HG02610 (cell line): ENCODE measurements at regions not wholly inside any gene's neighbourhood (a gene's known extent, or its start where the extent isn't known, plus 50 kb on each side); places are given as distances from the start of the nearest gene placed in this dataset.
A peak's percentile ranks its signal among the peaks of the same experiment; 100 is the strongest.
"Not testable (repeated sequence)": the region's sequence is repeated elsewhere in the genome, so short reads cannot be mapped to it uniquely, and the experiment has no call there.

Experiments used
- ATAC-seq: cut with Tn5 transposase; IDR thresholded peaks from one replicate; pipeline ENCODE4 v1.9.1; 2021; ENCODE audit warnings: mild to moderate bottlenecking, moderate library complexity; ENCODE audit not compliant: unreplicated experiment

DNA sequence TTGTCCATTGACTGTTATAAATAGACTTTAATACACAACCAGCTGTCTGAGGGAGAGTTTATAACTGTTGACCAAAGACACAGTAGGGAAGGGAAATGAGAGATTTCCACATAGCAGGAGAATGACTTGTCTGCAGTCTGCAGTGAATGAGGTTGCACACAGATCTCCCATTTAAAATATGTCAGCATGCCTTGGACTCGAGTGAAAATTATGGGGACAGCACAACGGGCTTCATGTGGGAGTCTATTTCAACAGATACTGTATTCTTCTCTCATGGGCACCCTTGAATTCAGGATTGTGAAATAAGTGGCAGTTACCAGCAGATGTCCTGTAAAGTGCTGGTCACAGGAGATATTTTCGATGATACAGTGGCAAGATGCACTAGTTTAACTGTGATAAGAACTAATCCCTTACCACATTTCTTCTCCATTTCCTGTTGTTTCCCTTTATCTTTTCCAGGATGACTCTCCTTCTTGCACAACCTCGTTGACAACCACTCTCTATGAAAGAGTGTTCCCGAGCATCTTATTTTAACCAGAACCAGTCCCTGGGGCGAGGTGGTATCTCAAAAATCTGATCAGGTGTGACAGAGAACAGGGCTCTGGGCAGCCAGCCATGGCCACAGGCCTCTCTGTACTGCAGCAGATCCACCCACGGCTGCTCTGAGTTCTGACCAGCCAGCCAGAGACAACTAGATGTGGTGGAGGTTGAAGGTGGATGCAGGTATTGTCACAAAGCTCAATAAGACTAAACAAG is 51.5 kb upstream of the MAP3K1 start:
- ATAC-seq, result no peak

DNA sequence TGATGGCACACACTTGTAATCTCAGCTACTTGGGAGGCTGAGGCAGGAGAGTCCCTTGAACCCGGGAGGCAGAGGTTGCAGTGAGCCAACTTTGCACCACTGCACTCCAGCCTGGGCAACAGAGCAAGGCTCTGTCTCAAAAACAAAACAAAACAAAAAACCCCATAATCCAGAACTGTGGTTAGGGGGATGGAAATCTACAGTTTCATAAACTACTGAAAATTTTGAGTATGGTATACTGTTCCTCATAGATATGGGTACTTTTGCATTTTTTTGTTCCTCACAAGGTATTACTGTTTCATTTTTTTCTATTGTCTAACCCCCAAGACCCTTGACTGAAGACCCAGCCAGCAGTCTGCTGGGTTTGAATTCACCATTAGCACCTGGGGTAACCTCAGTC is 52.2 kb upstream of the MAP3K1 start:
- no peak for ATAC-seq

DNA sequence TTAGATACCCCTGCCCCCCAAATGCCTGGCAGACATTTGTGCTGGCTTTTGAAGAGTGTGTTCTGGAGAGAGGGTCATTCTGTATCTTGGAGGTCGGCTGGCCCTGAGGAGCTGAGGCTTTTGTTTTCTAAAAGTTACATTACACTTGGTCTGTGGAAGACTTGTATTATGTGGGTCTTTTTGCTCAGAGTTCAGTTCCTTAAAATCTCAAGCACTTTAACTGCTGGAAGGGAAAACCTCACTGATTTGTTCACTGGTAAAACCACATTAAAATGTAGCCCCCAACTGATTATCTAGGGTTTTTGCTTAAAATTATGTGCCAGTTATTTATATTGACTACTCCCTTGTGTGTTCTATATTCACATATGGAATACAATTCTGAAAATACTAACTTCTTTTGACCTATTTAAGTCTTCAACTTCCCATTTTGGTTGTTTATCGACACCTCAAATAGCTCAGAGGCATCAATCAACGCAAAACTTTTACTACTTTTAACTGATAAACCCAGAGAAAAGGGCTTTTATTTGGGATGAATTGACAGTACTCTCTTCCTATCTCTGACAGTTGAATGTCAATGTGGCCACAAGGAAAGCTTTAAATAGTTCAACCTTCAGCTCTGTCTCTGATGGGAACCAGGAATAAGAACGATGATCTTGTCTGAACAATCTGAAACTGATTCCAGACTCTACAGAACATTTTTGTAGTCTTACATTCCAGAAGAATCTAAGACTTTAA is 54.0 kb upstream of the MAP3K1 start:
- no peak for ATAC-seq

DNA sequence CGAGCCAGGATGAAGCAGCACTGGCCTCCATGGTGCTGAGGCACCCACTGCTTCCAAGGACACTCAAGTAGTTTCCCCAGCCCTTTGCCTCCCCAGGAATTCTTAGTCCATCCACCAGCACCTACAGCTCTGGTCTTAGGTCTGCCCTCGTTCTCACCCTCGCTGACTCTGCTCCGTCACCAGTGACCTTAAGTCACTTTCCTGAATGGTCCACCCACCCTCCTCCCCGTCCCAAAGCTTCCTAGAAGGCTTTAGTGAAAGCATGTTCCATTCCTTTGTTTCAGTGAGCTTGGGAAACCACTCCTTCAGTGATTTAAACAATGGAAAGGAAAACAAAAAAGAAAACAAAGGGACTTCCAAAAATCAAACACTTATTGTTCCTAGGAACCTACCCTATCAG is 54.6 kb upstream of the MAP3K1 start:
- no peak for ATAC-seq

DNA sequence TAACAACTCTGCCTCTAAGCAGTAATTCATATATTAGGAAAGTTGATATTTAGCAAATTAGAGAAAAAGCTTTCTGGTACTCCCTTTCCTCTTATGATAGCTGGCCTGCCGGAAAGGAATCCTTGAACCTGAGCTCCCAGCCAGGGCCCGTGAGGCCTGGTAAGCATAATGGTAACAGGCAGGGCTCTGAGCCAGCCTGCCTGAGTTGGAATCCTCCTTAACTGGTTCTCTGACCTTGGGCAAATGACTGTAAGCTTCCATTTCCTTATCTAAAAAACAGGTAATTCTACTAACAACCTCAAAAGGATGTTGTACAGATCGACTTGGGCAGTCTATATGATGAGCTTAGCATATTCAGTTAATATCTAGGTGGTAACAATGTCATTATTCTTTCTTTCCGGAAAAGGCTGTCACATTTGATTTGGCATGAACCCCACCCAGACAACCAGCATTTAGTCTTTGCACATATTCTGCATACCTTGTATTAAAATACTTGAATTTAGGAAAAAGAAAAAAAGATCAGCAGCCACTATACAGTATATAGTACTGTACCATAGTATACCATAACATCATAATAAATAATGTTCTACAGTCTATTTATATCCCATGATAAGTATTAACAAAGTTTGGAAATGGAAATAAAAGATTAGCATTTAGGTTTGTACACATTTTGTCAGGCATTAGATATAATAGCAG is 55.7 kb upstream of the MAP3K1 start:
- no peak for ATAC-seq

DNA sequence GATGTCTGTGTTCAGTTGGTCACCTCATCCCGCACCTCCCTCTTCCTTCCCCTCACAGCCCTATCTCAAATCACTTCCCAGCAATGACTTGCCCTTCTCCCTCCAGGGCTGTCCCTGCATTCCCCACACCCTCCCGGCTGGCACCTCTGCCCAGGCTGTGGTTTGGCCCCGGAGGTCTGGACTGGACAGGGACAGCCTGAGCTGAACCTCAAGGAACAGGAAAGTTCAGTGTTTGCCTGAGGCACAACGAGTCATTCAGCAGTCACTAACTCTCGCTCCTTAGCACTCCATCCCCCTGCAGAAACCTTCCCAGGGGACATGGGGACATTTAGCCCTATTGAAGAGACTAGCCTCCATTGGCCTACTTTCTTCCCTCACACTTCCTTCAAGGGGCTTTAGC is 58.3 kb upstream of the MAP3K1 start:
- ATAC-seq, result no peak

DNA sequence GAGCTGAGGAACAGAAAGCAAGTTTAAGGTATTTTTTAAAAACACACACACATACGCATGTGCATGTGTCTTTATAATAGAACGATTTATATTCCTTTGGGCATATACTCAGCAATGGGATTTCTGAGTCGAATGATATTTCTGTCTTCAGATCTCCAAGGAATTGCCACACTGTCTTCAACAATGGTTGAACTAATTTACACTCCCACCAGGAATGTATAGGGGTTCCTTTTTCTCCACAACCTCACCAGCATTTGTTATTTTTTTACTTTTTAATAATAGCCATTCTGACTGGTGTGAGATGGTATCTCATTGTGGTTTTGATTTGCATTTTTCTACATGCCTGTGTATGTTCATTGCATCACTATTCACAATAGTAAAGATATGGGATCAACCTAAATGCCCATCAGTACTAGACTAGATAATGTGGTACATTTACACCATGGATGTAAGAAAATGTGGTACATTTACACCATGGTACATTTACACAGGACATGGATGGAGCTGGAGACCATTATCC is 60.3 kb upstream of the MAP3K1 start:
- no peak for ATAC-seq

DNA sequence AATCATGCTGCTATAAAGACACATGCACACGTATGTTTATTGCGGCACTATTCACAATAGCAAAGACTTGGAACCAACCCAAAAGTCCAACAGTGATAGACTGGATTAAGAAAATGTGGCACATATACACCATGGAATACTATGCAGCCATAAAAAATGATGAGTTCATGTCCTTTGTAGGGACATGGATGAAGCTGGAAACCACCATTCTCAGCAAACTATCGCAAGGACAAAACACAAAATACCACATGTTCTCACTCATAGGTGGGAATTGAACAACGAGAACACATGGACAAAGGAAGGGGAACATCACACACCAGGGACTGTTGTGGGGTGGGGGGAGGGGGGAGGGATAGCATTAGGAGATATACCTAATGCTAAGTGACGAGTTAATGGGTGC is 61.8 kb upstream of the MAP3K1 start:
- not testable (repeated sequence) for ATAC-seq

DNA sequence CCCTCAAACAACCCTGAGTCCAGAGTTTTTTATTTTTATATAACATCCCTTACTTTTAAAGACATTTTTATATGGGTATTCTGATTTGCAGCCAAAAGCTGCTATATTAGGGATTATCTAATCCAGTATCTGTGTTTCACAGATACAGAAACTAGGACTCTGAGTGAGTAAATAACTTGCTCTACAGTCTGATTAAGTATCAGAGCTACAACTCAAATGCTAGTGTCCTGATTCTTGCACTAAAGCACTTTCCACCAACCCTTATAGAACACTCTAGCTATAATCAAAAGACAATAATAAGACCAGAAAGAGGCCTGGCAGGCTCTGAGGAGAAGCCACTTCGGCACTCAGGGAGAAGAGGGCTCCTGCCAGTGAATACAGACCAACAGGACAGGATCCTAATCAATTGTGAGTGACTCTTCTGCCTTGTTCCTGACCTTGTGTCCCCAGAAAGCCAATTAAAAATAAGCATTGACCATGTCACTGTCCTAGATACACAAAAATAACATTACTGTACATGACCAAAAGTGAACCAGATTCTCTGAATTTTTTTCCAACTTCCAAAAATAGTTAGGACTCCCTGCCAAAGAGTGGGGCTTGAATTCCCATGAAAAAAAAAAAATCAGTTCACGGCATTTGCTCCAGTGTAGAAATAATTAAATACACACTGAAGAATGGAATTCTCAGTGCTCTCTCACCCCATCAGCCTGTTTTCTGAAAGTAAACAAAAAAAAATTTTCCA is 63.6 kb upstream of the MAP3K1 start:
- no peak for ATAC-seq

DNA sequence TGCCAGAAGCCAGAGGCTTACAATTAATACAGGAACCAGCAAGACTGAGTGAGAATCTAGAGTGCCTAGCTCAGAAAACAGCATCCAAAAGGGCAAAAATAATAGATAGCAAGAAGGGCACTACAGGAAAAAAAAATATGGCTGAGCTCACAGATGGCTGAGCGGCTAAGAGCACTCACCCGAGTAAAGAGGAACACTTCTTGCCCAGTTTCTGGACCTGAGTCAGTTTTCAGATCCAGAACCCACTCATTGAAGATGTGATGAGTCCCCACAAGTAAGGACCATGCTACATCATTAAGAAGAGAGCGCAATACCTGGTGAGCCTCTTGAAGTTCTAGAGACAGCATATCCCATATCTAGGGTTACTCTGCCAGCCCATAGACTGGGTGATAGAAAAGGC is 65.5 kb upstream of the MAP3K1 start:
- no peak for ATAC-seq

DNA sequence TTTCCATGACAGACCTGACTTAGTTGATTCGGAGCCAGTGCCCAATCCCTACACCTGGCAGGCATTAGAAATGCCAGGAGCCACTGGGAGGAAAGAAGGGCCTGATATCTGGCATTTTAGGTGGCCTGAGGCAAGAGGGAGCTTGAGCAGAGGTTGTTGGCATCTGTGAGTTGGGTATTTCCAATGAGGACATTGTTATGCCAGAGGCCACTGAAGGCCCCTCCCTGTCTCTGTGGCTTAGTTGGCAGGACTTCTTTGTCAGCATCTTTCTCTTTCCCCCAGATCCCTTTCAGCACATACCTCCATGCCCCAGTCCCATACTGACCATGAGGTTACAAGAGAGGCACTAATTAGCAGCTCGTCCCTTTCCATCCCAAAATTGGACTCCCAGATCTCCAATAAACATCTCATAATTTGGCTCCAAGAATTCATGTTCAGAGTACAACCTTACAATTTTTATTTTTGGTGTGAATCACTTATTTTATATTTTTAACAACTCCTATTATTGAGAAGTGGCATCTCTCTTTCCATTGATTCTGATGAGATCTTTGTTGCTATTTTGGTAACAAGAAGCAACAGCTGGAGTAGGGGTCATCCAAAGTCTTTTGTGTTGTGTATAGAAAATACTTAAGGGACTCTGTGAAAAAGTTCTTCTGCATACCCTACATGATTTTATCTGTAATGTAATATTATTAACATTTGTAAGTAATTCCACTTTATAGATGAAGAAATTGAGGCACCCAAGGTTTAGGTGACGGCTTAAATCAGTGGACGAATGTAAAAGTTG is 68.6 kb upstream of the MAP3K1 start:
- ATAC-seq, result no peak

DNA sequence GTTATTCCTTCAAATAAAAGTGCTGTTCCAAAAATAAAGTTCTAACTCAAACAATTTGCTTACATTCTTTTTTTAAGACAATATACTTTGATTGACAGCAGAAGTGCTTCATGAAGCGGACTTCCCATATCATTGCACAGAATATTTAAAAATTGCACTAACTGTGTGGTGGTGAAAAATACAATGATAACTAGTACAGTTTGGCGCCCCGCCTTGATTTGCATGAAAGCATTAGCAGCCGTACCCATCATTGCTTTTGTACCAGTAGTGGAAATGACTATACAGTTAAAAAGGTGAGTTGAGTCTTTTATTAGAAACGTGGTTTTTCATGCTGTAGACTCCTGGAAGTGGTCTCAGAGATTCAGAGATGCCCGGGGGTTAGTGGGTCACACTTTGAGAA is 69.5 kb upstream of the MAP3K1 start:
- no peak for ATAC-seq

DNA sequence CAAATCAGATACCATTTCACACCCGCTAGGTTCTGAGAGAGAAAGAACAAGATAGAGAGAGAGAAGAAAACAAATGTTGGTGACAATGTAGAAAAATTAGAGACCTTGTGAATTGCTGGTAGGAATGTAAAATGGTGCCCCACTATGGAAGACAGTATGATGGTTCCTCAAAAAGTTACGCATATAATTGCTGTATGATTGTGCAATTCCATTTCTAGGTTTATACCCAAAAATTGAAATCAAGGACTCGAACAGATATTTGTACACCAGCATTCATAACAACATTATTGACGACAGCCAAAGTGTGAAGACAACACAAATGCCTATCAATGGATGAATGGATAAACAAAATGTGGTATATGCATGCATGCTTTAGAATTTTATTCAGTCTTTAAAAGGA is 74.5 kb upstream of the MAP3K1 start:
- ATAC-seq, result no peak

DNA sequence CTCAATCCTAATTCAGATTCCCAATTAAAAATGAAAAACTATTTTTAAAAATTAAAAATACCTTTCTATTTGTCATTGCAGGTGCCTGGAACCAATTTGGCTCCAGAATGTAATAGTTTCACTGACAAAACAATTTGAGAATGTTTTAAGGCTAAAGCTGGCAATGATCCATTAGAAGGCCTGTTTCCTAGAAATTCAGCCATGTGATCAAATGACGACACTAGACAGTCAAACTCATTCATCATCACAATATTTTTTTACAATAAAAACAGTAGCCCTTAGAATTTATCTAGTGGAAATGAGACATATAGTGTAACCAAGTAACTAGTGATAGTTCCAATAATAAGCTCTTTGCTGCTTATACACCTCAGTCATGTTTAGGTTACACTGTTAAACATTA is 75.4 kb upstream of the MAP3K1 start:
- no peak for ATAC-seq

DNA sequence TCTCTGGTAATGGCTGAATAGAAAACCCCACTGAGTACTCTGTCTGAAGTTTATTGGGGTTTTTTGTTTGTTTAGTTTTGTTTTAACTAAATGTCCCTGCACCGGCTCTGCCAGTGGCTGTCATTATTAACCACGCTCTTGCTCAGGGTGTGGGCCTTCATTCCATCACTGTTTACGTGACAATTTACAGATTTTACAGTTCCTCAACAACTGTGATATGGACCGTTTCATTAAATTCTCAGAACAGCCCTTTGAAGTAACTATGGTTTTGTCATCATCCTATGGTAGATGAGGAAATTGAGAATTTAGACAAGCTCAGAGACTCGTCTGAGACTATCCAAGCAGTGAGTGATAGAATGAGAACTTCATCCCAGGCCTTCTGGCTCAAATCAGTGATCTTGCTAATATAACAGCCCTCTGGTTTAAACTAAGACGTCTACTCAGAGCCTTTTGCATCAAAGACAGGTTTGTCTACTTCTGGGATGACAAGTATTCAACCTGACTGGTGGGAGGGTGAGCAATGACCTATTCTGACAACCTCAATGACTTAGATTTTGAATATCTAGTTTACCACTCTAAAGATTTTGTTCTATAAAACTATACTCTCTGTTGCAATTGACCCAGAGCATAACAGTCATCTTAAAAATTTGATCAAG is 77.3 kb upstream of the MAP3K1 start:
- no peak for ATAC-seq

DNA sequence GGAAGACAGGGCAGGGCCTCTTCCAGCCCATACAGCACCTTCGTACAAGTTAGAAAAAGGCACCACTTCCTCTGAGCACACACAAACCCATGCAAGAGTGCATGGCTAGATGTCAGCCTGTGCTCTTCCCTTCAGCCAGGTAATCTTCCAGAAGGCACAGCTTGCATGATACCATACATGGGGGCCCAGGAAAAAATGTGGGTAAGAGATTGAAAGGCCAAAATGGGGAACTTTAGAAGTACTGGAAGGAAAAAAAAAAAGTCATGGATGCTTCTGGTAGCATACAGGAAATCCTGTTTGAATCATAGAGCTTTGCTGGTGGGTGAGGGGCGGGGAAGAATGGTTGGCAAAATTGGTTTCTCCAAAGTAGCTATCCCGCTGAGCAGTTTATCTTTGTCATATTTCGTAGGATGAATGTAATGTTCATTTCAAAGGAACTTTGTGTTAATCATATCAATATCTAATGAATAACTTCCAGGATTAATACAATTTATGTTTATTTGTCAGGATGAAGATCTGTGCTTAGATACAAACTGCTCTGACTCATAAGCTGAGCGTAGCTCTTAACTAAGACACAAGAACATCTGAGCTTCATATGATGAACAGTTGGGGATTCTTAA is 78.2 kb upstream of the MAP3K1 start:
- ATAC-seq, result no peak

DNA sequence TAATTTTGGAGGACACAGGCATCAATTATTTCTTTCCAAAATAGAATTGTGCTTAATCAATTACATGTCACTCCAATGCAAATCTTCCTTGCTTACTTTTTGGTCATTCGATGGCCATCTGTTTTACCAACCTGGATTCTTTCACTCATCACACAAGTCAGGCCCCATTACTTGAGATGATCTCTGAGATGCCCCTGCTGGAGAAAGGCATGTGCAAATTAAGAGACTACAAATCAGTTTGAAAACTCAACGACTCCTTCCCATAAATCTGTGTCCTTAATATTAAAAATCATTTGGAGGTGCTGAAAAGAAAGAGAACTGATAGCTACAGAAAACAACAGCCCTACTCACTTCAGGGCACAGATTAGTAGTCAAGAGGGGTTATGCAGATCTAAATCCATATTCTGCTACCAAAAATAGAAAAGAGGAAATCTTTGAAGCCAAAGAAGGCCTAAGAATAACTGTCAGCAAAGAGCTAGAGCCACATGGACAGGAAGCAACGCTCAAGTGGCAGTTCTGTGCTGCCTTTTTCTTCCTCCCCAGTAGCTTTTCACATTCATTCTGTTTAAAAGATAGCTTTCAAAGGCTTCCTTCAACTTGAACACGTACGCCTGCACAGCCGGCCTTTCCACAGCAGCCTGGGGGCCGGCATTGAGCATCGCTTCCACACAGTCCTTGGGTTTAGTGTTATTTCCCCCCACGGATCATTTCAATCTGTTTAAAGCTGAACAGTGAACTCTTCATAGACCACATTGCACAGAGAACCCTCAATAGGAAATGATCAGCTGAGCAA is 79.3 kb upstream of the MAP3K1 start:
- ATAC-seq, result peak; percentile 59

DNA sequence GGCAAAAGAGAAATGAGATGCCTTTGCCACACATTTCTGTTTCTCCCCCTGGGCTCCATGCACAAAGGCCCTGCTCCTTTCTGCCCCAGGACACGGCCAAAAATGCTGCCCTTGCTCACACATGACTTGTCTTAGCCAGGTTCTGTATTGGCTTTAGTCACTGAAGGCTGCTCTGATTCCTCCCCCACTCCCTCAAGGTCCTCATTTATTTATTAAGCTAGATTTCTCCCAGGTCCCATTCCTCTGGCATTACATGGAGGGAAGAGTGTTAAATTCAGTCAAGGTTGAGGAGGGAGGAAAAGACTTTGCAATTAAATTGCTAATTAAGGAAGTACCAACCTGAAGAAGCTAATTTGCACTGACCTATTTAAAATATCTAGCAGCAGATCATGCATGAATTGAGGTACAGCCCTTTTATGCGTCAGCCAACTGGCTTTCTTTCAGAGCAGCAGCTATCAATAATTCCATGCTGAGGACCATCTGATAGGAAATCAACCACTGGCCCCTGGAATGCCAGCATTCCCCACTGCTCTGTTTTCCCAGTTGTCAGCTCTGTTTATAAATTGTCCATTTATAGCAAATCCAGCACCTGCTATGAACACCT is 81.2 kb upstream of the MAP3K1 start:
- ATAC-seq, result no peak
